Hippocampal formation (tissue), 2 donors: ENCODE measurements at regions not wholly inside any gene's neighbourhood (a gene's known extent, or its start where the extent isn't known, plus 50 kb on each side); places are given as distances from the start of the nearest gene placed in this dataset.
"Not testable (repeated sequence)": the region's sequence is repeated elsewhere in the genome, so short reads cannot be mapped to it uniquely, and the experiment has no call there.

ENCODE experiments used
- DNase-seq, 2 donors: peaks; one replicate each; lab custom pipeline; 2025; lab: John Stamatoyannopoulos, UW

DNA sequence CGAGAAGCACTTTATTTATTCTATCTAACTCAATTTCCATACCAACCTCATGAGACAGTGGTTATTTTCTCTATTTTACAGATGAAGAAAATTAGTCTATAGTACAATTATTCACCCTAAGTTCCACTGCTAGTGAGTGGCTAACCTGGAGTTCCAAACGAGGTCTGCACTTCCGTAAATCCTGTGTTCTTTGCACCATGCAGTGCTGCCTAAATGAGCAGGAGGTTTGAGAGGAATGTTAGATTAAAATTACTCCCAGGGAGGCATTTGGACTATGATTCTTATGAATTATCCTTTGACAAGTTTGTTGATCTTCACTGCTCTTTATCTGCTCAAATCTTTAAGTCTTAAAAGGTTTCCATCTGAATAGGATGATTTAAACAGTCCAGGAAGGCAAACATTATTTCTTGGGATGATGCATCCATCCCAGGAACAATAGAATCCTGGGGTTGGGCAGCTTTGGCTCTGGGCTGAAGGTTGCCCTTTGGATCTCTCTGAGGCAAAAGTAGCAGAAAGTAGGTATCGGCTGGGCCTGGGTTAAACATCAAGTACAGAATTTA, 400.8 kb downstream of the REEP3 start:
- no peak for DNase-seq

DNA sequence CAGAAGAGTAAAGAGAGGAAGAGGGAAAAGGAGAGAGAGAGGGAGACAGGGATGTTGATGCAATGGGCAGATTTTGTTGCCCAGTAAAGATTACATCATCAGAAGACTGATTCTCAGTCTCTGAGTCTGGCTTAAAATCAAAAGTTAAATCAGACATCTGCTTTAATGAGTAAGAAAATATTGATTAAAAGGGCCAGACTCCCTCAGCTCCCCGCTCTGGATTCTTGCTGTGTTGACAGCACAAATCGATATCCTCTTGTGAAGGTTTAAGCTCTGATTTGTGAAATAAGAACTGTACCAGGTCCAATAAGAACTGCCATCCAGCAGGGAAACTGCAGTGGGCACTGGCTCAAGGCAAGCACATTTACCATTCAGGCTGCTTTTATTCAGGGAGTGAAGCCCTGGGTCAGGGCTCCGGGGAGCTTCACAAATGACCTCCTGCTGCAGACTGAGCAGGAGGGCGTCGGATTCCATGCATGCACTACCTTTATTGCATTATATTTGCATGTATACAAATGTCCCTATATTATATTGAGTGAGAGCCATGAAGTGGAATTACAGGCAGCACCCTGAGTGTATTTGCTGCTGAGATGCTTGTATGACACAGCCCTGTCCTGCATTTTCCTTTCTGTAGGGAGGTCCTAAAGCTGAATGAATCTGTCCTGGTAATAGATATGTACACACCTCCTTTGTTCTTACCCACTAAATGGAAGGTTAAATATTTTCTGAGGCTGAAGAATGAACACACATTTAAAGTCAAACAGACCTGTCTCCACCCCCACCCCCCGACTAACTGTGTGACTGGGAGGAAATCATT, 401.5 kb downstream of the REEP3 start:
- DNase-seq: peak in 1 of 2 donors; percentile 2

DNA sequence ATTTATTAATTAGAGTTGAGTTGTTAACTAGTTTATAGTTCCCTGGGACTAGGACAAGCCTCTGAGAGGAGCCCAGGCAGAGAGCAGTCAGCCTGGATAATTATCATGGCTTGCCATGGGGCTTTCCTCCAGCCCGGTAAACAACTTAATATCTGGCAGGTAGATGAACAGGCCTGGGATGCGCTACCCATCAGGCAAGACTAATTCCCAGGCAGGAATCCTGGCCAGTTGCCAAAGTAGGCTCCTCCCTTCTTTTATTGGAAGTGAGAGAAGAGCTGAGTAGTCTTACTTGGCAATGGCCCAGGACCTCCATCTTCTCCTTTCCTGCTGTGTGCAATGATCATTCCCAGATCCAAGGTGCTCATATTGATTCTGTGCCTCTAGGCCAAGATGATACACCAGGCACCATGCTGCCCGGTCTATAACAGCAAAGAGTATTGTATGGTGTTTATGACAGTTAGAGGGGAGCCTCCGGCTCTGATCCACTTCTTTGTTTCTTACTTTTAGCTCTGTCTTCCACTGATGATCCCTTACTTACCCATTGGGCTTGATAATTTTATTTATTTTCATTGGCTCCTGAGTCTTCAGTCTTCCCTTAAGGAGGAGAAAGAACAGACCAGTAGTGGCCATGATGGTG, 408.7 kb downstream of the REEP3 start:
- DNase-seq: no peak

DNA sequence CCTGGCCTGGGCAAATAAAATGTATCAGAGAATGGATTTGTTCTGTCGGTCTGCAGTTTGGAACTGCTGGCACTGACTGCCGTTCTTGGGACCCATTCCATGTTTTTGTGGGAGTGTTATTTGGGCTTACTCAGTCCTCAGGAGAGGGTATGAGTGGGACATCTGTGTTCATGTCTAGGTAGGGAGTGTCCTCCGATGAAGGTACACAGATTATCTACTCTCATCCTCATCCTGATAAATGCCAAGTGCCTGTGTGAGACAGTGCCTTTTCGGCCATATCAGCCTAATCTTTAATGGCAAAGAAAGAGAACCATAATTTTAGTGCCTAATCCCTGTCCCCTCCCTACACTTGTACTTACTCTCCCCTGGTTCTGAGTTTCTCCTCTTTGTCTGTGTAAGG, 409.4 kb downstream of the REEP3 start:
- no peak for DNase-seq

DNA sequence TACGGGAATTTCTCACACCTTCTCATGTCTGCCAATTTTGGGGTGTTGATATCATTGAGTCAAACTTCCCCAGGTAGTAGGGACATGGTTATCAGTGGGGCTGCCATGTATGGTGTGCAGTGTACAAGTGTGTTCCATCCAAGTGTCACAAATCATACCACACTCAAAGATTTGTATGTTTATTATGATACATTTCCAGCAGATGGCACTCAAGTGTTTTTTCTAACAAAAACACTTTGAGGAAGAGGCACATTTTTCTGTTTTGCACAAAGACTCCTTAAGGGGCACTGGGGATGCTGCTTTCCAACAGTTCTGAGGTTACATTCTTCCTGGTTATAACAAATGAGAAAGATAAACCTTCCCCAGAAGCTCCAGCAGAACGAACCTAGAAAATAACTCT, 414.5 kb downstream of the REEP3 start:
- no peak for DNase-seq

DNA sequence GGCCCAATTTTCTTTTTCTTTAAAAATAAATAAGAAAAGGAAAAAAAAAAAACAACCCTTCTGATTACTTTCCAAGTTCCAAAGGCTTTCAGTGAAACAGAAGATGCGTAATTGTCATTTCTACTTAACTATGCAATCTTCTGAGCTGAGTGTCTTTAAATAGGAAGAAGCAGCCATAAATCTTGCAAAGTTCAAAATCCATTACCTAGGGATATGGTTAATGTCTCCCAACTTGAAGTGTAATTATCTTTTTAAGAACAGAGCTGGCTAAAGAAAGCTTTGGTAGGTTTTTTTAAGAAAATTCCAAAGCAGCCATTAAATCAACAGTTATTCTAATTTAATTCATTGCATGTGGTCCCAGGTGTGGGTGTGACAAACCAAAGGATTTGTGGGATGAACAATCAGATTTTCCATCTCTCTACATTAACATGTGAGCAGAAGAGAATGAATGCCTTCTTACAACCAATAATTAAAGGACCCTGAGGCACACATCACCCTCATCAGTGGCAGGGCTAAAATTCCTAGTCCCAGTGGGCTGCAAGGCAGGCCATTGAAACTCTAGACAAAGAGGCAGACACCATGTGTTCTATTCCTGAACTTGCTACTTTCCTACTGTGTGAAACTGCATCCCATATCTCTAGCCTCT, 419.2 kb downstream of the REEP3 start:
- no peak for DNase-seq

DNA sequence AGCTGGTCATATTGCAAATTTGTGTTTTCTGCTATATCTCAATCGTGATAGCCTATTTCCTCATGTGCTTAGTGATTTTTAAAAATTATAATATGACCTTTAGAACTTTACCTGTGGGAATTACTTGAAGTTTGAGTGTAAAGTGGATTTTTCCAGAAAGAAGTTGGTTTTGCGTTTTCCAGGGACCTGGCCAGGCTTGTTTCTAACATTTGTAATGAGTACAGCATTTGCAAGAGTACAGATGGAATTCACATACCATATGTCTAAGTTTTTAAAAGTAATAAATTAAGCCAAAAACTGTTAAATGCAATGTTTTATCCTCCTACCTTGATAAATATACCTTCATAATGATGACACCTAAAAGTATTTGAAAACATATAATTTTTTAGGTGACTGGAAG, 443.2 kb downstream of the REEP3 start:
- no peak for DNase-seq

DNA sequence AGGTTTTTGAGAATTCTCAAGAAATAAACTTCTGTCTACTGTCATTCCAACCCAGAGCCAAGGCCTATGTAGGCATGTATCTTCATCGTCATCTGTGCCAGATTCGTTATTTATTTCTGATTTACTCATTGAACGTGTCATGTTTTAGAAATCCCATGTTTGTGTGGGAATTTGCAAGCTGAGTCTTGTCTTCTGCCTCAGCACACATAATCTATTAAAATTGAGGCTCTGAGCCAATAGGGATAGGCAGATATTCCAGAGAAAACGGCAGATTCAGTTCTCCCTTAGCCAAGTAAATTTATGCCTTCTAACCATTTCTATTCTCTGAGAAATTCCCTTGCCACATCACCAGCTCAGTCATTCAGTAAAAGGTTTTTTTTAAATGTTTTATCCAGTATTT, 444.6 kb downstream of the REEP3 start:
- no peak for DNase-seq

DNA sequence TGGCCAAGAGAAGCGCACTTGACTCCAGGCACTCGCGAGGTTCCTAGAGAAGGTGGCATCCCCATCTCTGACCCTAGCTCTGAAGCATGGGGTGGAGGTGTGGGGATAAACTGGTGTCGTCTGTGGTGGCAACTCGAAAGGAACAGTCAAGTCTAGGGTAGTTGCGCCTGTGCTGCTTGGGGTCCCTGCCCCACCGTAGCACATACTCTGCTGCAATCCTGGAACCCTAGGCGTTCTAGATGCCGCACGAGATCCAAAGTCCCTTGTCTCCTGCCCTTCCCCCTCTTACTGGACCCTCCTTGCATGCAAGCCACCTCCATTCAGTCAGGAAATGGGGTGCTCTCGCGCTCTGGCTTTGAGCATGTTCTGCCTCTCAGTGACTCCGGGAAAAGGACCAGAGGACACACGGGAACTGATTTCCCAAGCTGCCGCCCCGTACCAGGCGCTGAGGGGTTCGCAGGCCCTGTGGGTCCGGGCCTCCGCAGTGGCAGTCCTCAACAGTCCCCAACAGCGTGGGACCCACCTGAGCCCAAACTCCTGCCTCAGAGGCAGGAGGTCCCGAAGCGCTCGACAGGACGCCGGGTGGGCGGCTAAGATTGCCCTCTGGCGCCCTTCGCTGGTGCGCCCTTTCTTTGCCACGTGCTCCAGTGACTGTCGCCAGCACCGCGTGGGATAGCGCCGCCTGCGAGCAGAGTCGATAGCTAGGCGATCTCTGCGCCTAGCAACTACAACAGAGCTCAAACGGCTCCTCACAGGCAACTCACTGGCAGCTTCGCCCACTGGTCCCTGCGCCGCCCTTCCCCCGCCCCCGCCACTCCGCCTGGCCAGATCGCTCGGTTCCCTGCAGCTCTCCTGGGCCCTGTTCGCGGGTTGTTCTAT, 452.0 kb downstream of the REEP3 start:
- DNase-seq: no peak

DNA sequence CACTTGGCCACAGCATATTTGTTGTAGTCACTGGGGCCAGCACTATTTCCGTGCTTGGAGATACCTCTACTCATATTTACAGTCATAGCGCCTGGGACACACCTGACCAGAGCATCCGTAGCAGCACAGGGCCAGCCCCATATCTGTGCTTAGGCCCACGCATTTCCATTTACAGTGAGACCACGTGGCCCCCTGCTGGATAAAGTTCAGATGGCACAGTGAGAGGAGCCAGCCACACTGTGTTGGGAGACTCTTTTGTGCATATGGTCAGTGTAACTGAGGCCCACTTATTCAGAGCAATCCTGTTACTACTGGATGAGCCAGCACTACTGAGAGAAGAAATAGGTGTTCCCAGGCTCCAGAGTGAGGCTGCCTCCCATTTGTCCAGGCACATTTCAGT, 455.3 kb downstream of the REEP3 start:
- DNase-seq: no peak

DNA sequence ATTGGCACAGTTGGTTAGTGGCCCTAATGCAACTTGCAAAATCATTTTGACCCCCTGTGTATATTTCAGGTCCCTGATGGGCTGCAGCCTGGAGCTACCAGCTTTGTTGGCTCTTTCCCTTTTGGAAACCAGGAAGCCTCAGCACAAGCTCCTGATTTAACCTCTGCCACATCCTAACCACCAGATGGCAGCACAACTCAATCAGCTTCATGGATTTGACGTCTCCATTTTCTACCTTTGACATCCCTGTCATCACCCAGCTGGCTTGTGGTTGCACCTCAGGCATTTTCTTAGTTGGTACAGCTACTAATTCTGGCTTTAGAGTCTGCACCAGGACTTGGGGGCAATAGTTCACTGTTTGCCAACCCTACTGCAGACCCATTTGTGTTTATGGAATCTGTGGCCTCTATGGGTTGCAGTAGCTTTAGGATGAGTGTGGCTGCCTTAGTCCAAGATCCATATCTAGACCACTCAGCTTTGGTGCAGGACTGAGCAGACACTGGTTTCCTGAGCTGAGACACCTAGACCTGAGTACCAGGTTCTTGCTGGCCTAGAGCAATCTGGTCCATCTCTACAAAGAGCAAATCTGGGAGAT, 456.2 kb downstream of the REEP3 start:
- peak; percentile 4 to 5 for DNase-seq

DNA sequence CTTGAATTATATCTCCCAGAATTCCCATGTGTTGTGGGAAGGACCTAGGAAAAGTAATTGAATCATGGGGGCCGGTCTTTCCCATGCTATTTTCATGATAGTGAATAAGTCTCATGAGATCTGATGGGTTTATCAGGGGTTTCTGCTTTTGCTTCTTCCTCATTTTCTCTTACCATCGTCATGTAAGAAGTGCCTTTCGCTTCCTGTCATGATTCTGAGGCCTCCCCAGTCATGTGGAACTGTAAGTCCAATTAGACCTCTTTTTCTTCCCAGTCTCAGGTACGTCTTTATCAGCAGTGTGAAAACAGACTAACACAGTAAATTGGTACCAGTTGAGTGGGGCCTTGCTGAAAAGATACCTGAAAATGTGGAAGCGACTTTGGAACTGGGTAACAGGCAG, 459.7 kb downstream of the REEP3 start:
- not testable (repeated sequence) for DNase-seq

DNA sequence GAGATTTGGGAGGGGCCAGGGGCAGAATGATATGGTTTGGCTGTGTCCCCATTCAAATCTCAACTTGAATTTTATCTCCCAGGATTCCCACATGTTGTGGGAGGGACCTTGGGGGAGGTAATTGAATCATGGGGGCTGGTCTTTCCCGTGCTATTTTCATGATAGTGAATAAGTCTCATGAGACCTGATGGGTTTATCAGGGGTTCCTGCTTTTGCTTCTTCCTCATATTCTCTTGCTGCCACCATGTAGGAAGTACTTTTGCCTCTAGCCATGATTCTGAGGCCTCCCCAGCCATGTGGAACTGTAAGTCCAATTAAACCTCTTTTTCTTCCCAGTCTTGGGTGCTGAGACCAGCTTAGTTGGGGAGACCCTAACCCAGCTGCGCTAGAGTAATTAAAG, 462.9 kb downstream of the REEP3 start:
- DNase-seq: not testable (repeated sequence)

DNA sequence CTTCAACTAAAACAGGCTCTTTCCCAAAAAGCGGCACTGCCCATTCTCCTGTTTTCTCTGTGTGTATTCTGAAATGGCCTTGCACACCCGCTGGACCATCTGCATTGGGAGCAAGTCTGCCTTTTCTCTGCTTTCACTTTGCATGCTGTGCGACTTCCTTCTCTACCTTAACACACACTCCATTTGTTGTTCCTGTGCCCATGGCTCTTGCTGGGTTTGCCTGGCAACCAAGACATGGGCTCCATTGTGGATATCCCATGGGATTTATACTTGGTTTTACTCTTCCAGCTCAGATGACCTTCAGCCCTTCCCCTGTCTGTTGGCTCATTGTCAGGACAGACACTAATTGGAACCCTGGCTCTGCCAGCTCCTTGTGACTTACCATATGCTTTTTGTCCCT, 465.3 kb downstream of the REEP3 start:
- no peak for DNase-seq

DNA sequence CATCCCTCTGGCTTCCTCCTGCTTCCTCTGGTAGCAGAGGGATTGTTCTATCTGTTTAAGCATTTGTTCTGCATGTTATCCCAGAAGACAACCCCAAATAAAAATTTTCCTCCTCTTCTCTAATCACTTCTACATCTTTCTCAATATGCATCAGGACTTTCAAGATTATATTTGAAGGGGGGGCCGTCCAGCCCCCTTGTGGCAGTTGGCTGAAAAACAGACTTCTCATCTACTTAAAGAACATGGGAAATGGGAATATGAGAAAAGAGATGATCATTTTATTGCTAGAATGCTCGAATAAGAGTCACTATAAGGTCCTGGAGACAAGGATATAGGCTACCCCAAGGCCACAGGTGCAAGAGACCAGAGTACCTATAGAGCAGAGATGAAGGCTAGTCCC, 466.0 kb downstream of the REEP3 start:
- DNase-seq: no peak

DNA sequence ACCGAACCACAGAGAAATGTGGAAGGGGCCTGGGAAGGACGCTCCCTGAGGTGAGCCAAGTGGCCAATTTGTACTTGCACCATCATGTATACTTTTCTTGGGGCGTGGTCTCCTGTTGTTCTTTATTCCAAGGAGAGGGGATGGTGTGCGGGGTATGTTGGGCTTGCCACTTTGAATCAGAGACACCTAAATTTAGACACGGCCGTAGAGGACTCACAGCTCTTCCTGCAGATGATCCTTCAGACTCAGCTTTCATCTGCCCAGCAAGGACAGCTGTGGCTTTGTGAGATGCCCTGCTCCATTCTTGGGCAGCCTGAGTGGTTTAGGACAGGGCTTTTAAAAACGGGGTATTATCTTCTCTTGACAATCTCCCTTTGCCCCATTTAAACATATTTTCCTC, 473.2 kb downstream of the REEP3 start:
- DNase-seq: no peak

DNA sequence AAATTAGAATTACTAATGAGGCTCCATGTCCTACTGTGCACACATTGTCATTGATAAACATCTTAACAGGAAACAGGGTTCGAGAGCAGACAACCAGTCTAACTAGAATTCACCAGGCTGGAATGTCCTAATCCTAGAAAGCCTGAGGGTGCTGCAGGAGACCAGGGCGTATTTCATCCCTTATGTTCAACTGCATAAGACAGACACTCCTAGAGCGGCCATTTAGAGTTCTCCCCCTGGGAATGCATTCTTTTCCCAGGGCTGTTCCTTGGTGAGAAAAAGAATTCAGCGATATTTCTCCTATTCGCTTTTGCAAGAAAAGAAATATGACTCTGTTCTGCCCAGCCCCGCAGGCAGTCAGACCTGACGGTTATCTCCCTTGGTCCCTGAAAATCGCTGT, 486.0 kb downstream of the REEP3 start:
- no peak for DNase-seq

DNA sequence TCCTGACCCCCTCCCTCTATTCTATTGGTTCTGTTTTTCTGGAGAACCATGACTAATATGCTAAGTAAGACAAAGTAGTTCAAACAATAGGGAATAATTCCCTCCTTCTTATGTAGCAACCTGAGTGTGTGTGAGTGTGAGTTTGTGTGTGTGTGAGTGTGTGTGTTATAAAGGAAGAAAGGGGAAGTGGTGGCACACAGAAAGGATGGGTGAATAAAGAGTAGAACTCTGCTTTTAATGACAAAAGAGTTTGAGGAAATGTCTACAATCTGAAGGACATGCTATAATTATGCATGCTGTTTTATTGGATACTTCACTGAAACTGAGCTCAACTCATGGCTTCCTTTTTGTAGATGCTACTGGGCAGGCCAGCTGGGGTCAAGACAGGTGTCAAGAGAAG, 489.5 kb downstream of the REEP3 start:
- DNase-seq: no peak

DNA sequence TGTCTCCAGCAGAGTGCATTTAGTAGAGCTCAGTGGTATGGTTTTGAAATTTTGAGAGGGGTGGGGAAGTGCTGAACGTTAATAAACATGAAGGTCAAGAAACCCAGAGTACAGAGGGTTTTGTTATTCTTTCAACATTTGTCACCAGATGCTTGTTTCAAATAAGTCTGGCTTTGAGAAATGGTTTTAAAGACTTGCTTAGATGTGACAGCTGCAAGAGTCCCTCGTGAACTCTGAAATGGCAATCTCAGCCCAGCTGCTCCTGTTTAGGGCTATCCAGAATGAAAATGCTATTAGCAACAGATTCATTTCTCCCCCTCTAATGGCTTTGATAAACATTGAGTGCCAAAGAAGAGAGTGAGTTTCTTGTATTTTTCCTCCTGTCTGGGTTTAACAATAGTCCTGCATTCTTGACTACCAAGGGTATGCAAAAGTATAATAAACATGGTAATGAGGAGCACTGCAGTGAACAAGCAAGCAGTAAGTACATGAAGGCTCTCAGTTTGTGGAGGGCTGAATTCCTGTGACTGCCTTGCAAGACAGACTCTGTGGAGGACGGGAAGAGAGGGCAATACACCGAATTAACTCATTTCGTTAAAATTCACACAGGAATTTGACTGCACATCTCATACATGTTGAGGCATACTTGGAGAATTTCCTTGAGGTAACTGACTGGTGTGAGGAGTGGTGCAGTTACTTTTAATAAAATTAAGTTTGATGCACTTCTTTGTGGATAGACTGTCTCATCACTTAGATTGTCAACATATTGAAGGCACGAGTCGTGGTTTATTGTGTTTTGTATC, 490.9 kb downstream of the REEP3 start:
- no peak for DNase-seq

DNA sequence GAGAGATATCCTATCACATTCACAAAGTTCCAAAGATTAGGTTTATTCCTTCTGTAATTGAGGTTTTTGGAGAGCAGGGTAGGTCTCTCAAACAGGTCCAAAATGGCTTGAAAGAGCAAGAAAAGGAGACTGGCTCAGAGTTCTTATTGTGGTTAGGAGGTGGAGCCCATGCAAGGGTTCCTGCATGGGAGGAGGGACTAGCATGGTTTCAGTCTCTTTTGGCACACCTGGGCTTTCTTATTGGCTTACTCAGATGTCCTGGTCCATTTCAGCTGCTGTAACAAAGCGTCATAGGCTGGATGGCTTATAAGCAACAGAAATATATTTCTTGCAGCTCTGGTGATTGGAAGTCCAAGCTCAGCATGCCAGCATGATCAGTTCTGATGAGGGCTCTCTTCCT, 493.1 kb downstream of the REEP3 start:
- no peak for DNase-seq
